ENCODE measurements at regions not wholly inside any gene's neighbourhood (a gene's known extent, or its start where the extent isn't known, plus 50 kb on each side); places are given as distances from the start of the nearest gene placed in this dataset.

DNA sequence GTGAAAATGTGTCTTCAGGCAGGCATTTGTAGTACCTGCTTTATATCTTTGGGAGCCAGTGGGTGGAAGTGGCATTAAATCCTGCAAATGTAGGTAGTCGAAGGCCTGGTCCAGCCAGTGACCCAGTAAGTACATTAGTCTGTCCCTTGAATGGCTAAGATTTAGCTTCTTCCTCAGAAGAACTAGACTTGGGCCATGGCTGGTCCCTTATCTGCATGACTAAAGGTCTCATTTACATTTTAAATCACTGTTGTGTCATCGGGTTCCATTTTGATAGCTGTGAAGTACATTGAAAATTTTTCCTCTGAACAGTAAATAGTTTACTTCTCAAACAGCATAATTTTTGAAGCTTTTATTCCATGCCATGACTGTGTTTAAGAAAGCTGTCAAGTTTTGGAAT, 438.4 kb upstream of the KLHL29 start:
- intact Hi-C loops (cut with micrococcal nuclease): no loop called here
- no peaks in the 10 kb centered on the region for H3K9me3 ChIP-seq (ENCODE audit: control insufficient read depth in 1 of 2, insufficient read depth in 1 of 2, low read depth in 1 of 2, low read length in 2 of 2)
- H3K4me1 ChIP-seq (ENCODE audit: control insufficient read depth in 1 of 2, insufficient read depth in 2 of 2, low read length in 2 of 2): no peaks in the 10 kb centered on the region
- no peak for ATAC-seq
- H2AFZ ChIP-seq (ENCODE audit: low read depth, low read length, poor library complexity, severe bottlenecking): no peak overlapping the region
- no peaks in the 10 kb centered on the region for H3K9me2 ChIP-seq (ENCODE audit: insufficient read depth)
- DNase-seq (ENCODE audit: low read depth, low spot score): no peak
- H3K79me2 ChIP-seq (ENCODE audit: insufficient read depth, low read length): no peaks in the 10 kb centered on the region
- no peak overlapping the region for H3K9ac ChIP-seq (ENCODE audit: low read length)
- no peaks in the 10 kb centered on the region for H3K36me3 ChIP-seq (ENCODE audit: control insufficient read depth in 1 of 2, insufficient read depth in 2 of 2, low read length in 2 of 2)
- ChIA-PET CTCF (no interaction called here), RAD21 (ENCODE audit: low non-redundant PET in 1 of 2, low total read pairs in 2 of 2, uncharacterized antibody in 2 of 2, unreplicated experiment in 2 of 2) (no interaction called here), POLR2A (no interaction called here)
- TF ChIP-seq EZH2 (IDR thresholded peaks at IDR 0.05) (no peak), CTCF (IDR thresholded peaks at IDR 0.05 in 2 of 3, conservative IDR thresholded peaks at IDR 0.05 in 1 of 3; ENCODE audit: borderline replicate concordance in 1 of 3, insufficient read depth in 1 of 3, low read depth in 2 of 3, low read length in 2 of 3) (no peak), JUND (IDR thresholded peaks at IDR 0.05) (no peak), FOSL1 (IDR thresholded peaks at IDR 0.05; ENCODE audit: low read depth) (no peak), SP1 (IDR thresholded peaks at IDR 0.05; ENCODE audit: low read depth) (no peak), EZH2phosphoT487 (IDR thresholded peaks at IDR 0.05; ENCODE audit: borderline replicate concordance) (no peak), MAX (IDR thresholded peaks at IDR 0.05) (no peak), TCF7L2 (IDR thresholded peaks at IDR 0.05; ENCODE audit: borderline replicate concordance, extremely low read depth, insufficient read depth, insufficient read length) (no peak), ELF1 (IDR thresholded peaks at IDR 0.05; ENCODE audit: borderline replicate concordance, low read depth) (no peak), ZBTB33 (IDR thresholded peaks at IDR 0.05; ENCODE audit: extremely low read depth, insufficient replicate concordance, low read length) (no peak)
- TF ChIP-seq, protein P1, sequence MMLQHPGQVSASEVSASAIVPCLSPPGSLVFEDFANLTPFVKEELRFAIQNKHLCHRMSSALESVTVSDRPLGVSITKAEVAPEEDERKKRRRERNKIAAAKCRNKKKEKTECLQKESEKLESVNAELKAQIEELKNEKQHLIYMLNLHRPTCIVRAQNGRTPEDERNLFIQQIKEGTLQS (IDR thresholded peaks at IDR 0.05): no peak
- H3K4me2 ChIP-seq (ENCODE audit: low read length): no peak overlapping the region
- H3K4me3 ChIP-seq (replicated peaks in 1 of 2; ENCODE audit: low read depth in 1 of 2, low read length in 2 of 2): no peak overlapping the region
- no peaks in the 10 kb centered on the region for H3K27me3 ChIP-seq (ENCODE audit: insufficient read depth, low read length)
- no TSS peak for BruUV-seq (replicated peaks)
- H3K27ac ChIP-seq (ENCODE audit: low read depth, low read length): no peak overlapping the region
- H4K20me1 ChIP-seq (ENCODE audit: insufficient read depth): no peaks in the 10 kb centered on the region
